Lung (tissue), 11 donors: ENCODE measurements at regions not wholly inside any gene's neighbourhood (a gene's known extent, or its start where the extent isn't known, plus 50 kb on each side); places are given as distances from the start of the nearest gene placed in this dataset.

Source experiments
- ATAC-seq: fragments of 200-7000 bp; cut with Tn5 transposase; one replicate; pipeline ENCODE4 v1.9.1; 2020; ENCODE audit warnings: moderate number of reproducible peaks; ENCODE audit not compliant: insufficient read depth, low FRiP score
- DNase-seq, 3 donors: peaks; one replicate each; pipeline ENCODE4 v3.0.0-alpha.2; 2013 to 2017
- H3K27ac ChIP-seq, 2 donors: one replicate each; pipeline ENCODE4 v1.5.1; 2013; ENCODE audit warnings: mild to moderate bottlenecking in 2 of 2, moderate library complexity in 2 of 2, control low read depth in 1 of 2, inconsistent platforms in 1 of 2, low read depth in 1 of 2, low read length in 1 of 2
- H3K27me3 ChIP-seq, 3 donors: one replicate each; pipeline ENCODE4 v1.5.1; 2013; ENCODE audit warnings: low read length in 2 of 3; ENCODE audit not compliant: control insufficient read depth in 3 of 3, insufficient read depth in 3 of 3
- H3K36me3 ChIP-seq, 4 donors: one replicate each; pipeline ENCODE4 v1.5.1; 2013; ENCODE audit warnings: low read length in 4 of 4, mild to moderate bottlenecking in 1 of 4, moderate library complexity in 1 of 4; ENCODE audit not compliant: control insufficient read depth in 4 of 4, insufficient read depth in 4 of 4
- H3K4me1 ChIP-seq, 5 donors: one replicate each; pipeline ENCODE4 v1.5.1; 2013; ENCODE audit warnings: low read length in 5 of 5, mild to moderate bottlenecking in 2 of 5, moderate library complexity in 1 of 5; ENCODE audit not compliant: control insufficient read depth in 5 of 5, insufficient read depth in 5 of 5
- H3K4me3 ChIP-seq: one replicate; pipeline ENCODE4 v1.5.1; 2013; ENCODE audit warnings: mild to moderate bottlenecking, control low read depth, moderate library complexity
- H3K9ac ChIP-seq, 2 donors: one replicate each; pipeline ENCODE4 v1.5.1; 2013; ENCODE audit warnings: low read length in 2 of 2, control low read depth in 1 of 2; ENCODE audit not compliant: insufficient read depth in 1 of 2
- H3K9me3 ChIP-seq, 4 donors: one replicate each; pipeline ENCODE4 v1.5.1; 2013; ENCODE audit warnings: low read length in 3 of 4, mild to moderate bottlenecking in 1 of 4, moderate library complexity in 1 of 4; ENCODE audit not compliant: control insufficient read depth in 4 of 4, insufficient read depth in 3 of 4
- CTCF ChIP-seq: IDR thresholded peaks from 2 replicates; pipeline ENCODE4 v1.5.1; 2012; ENCODE audit warnings: mild to moderate bottlenecking; ENCODE audit errors: control extremely low read depth, extremely low read depth
- WGBS, 2 donors: extraction: QIAGEN DNeasy Blood & Tissue Kit; methylation state at CpG; one replicate each; pipeline ENCODE4 v1.1.7; 2013; 5-methylcytosine and 5-hydroxymethylcytosine counted together
- donor health status: control.
- donor health status: control.
- donor health status: Bipolar disorder and iron deficiency.
- donor health status: healthy.
- donor health status: DM: yes; HTN: yes; CAD: no.

- Histone ChIP-seq H3K36me3 (no peaks in the 10 kb centered on the region), H3K27ac (no peak overlapping the region), H3K4me1 (no peaks in the 10 kb centered on the region), H3K27me3 (peaks cover 0 to 3% (median 0%) of the 10 kb centered on the region in 3 donors), H3K9ac (no peak overlapping the region), H3K9me3 (peaks cover 0 to 3% (median 0%) of the 10 kb centered on the region in 4 donors), H3K4me3 (no peak overlapping the region)
- ATAC-seq (no peak), DNase-seq (no peak)
- no peak for TF ChIP-seq CTCF
- 92 to 95% methylated on average over 15 of the region's 15 CpGs for WGBS, 2 donors
Measured at GRCh38 chr21:36532769-36533467, 53.0 kb upstream of the CLDN14 start.

GRCh38 chr21:36533468-36533848, 53.5 kb upstream of the CLDN14 start:
- TF ChIP-seq CTCF: no peak
- 84 to 93% methylated on average over 6 of the region's 6 CpGs for WGBS, 2 donors
- DNase-seq (no peak), ATAC-seq (no peak)
- H3K27ac ChIP-seq: no peak overlapping the region
- peaks cover 0 to 3% (median 0%) of the 10 kb centered on the region in 4 donors for H3K9me3 ChIP-seq
- H3K4me1 ChIP-seq: no peaks in the 10 kb centered on the region
- H3K9ac ChIP-seq: no peak overlapping the region
- H3K27me3 ChIP-seq: peaks cover 0 to 3% (median 0%) of the 10 kb centered on the region in 3 donors
- H3K36me3 ChIP-seq: no peaks in the 10 kb centered on the region
- H3K4me3 ChIP-seq: no peak overlapping the region

- no peak for TF ChIP-seq CTCF
- ATAC-seq (no peak), DNase-seq (no peak)
- no peaks in the 10 kb centered on the region for H3K4me1 ChIP-seq
- peaks cover 0 to 5% (median 0%) of the 10 kb centered on the region in 4 donors for H3K9me3 ChIP-seq
- H3K27me3 ChIP-seq: peaks cover 0 to 4% (median 0%) of the 10 kb centered on the region in 3 donors
- H3K4me3 ChIP-seq: no peak overlapping the region
- H3K9ac ChIP-seq: no peak overlapping the region
- 56 to 57% methylated on average over 3 of the region's 3 CpGs for WGBS, 2 donors
- H3K27ac ChIP-seq: no peak overlapping the region
- H3K36me3 ChIP-seq: no peaks in the 10 kb centered on the region
Measured at GRCh38 chr21:36534656-36535055, 54.7 kb upstream of the CLDN14 start.
